ENCODE measurements at regions not wholly inside any gene's neighbourhood (a gene's known extent, or its start where the extent isn't known, plus 50 kb on each side); places are given as distances from the start of the nearest gene placed in this dataset.

GRCh38 chr10:130230036-130230435 lies 93.8 kb downstream of the GLRX3 start:
- DNase-seq (ENCODE audit: low read depth, low spot score) = no peak

- no peak for DNase-seq (ENCODE audit: low read depth, low spot score)
These were observed 94.4 kb downstream of the GLRX3 start for GRCh38 chr10:130230611-130231010.

- DNase-seq (ENCODE audit: low read depth, low spot score) = no peak
These were observed 95.1 kb downstream of the GLRX3 start for GRCh38 chr10:130231251-130231741.

- no peak for DNase-seq (ENCODE audit: low read depth, low spot score)
These were observed 96.2 kb downstream of the GLRX3 start for GRCh38 chr10:130232166-130233034.

GRCh38 chr10:130233035-130233360 lies 96.8 kb downstream of the GLRX3 start:
- no peak for DNase-seq (ENCODE audit: low read depth, low spot score)

GRCh38 chr10:130233426-130233825 lies 97.2 kb downstream of the GLRX3 start:
- no peak for DNase-seq (ENCODE audit: low read depth, low spot score)

GRCh38 chr10:130234171-130234965 lies 98.2 kb downstream of the GLRX3 start:
- DNase-seq (ENCODE audit: low read depth, low spot score) = no peak

GRCh38 chr10:130236711-130237110 lies 100.5 kb downstream of the GLRX3 start:
- DNase-seq (ENCODE audit: low read depth, low spot score) = no peak

GRCh38 chr10:130240409-130240808 lies 104.2 kb downstream of the GLRX3 start:
- DNase-seq (ENCODE audit: low read depth, low spot score) = no peak

GRCh38 chr10:130242513-130242912 lies 106.3 kb downstream of the GLRX3 start:
- DNase-seq (ENCODE audit: low read depth, low spot score) = no peak

GRCh38 chr10:130243015-130243414 lies 106.8 kb downstream of the GLRX3 start:
- no peak for DNase-seq (ENCODE audit: low read depth, low spot score)

- DNase-seq (ENCODE audit: low read depth, low spot score) = no peak
These were observed 108.1 kb downstream of the GLRX3 start for GRCh38 chr10:130244031-130244927.

GRCh38 chr10:130244928-130245495 lies 108.8 kb downstream of the GLRX3 start:
- DNase-seq (ENCODE audit: low read depth, low spot score) = no peak

- DNase-seq (ENCODE audit: low read depth, low spot score) = no peak
These were observed 109.9 kb downstream of the GLRX3 start for GRCh38 chr10:130246113-130246512.

- DNase-seq (ENCODE audit: low read depth, low spot score) = no peak
These were observed 113.9 kb downstream of the GLRX3 start for GRCh38 chr10:130250127-130250526.

GRCh38 chr10:130251766-130252165 lies 115.6 kb downstream of the GLRX3 start:
- no peak for DNase-seq (ENCODE audit: low read depth, low spot score)

- DNase-seq (ENCODE audit: low read depth, low spot score) = no peak
These were observed 118.1 kb downstream of the GLRX3 start for GRCh38 chr10:130254243-130254642.

GRCh38 chr10:130254662-130255061 lies 118.5 kb downstream of the GLRX3 start:
- DNase-seq (ENCODE audit: low read depth, low spot score) = no peak

- no peak for DNase-seq (ENCODE audit: low read depth, low spot score)
These were observed 119.6 kb downstream of the GLRX3 start for GRCh38 chr10:130255777-130256176.

- no peak for DNase-seq (ENCODE audit: low read depth, low spot score)
These were observed 121.7 kb downstream of the GLRX3 start for GRCh38 chr10:130257897-130258296.

- no peak for DNase-seq (ENCODE audit: low read depth, low spot score)
These were observed 123.2 kb downstream of the GLRX3 start for GRCh38 chr10:130259380-130259779.

Data from activated CD4-positive, CD25-positive, alpha-beta regulatory T cell treated with anti-CD3 and anti-CD28 coated beads, Interleukin-2, amount 50 U/mL, for 16 hours (primary cell).